ENCODE measurements at regions not wholly inside any gene's neighbourhood (a gene's known extent, or its start where the extent isn't known, plus 50 kb on each side); places are given as distances from the start of the nearest gene placed in this dataset.
"Not testable (repeated sequence)": the region's sequence is repeated elsewhere in the genome, so short reads cannot be mapped to it uniquely, and the experiment has no call there.

DNA sequence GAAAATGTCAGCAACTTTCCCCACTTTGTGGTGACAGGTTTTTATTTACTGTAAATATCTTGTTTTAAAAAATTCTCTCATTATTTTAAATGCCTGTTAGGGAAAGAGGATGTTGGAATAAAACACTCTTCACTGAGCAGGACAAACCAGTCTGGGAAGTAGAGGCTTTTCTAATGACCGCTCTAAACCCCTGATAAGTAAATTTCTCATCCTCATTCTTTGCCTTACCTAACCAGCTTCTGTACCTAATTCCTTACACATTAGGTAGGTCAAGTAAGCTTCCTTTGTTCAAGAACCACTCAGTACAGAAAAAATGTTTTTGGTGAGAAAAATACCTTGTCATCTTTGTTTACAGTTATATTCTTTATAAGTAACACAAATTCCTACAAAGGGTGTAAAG is 143.6 kb downstream of the GPR85 start:
- Histone ChIP-seq H3K4me3 (no peak overlapping the region), H3K36me3 (ENCODE audit: control insufficient read depth in 4 of 4, insufficient read depth in 4 of 4, low read length in 4 of 4) (no peaks in the 10 kb centered on the region), H3K27ac (ENCODE audit: low read depth in 1 of 2, low read length in 1 of 2) (no peak overlapping the region), H3K9me3 (ENCODE audit: control insufficient read depth in 4 of 4, insufficient read depth in 3 of 4, low read length in 3 of 4) (no peaks in the 10 kb centered on the region), H3K4me1 (ENCODE audit: control insufficient read depth in 5 of 5, insufficient read depth in 5 of 5, low read length in 5 of 5) (peaks cover 0 to 6% (median 4%) of the 10 kb centered on the region in 5 donors), H3K9ac (ENCODE audit: insufficient read depth in 1 of 2, low read length in 2 of 2) (no peak overlapping the region), H3K27me3 (ENCODE audit: control insufficient read depth in 3 of 3, insufficient read depth in 3 of 3, low read length in 2 of 3) (peaks cover 0 to 5% (median 0%) of the 10 kb centered on the region in 3 donors)
- WGBS, 2 donors: 76 to 89% methylated on average over 1 of the region's 1 CpG
- TF ChIP-seq, protein P1, sequence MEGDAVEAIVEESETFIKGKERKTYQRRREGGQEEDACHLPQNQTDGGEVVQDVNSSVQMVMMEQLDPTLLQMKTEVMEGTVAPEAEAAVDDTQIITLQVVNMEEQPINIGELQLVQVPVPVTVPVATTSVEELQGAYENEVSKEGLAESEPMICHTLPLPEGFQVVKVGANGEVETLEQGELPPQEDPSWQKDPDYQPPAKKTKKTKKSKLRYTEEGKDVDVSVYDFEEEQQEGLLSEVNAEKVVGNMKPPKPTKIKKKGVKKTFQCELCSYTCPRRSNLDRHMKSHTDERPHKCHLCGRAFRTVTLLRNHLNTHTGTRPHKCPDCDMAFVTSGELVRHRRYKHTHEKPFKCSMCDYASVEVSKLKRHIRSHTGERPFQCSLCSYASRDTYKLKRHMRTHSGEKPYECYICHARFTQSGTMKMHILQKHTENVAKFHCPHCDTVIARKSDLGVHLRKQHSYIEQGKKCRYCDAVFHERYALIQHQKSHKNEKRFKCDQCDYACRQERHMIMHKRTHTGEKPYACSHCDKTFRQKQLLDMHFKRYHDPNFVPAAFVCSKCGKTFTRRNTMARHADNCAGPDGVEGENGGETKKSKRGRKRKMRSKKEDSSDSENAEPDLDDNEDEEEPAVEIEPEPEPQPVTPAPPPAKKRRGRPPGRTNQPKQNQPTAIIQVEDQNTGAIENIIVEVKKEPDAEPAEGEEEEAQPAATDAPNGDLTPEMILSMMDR (IDR thresholded peaks at IDR 0.05; ENCODE audit: control extremely low read depth, extremely low read depth): no peak
- DNase-seq (peak in 2 of 3 donors; percentile 29 to 64), ATAC-seq (ENCODE audit: insufficient read depth, low FRiP score) (no peak)

DNA sequence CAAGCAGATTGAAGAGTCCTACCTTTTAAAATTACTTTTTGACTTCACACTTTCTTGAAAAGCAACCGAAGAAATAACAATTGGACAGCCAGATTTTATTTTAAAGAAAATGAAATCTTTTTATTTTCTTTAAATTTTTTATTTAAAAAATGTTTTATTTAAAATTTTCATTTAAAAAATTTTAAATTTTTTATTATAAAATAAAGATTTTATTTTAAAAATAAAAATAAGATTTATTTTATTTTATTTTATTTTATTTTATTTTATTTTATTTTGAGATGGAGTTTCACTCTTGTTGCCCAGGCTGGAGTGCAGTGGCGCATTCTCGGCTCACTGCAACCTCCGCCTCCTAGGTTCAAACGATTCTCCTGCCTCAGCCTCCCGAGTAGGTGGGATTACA is 144.5 kb downstream of the GPR85 start:
- not testable (repeated sequence) for DNase-seq
- H3K4me1 ChIP-seq (ENCODE audit: control insufficient read depth in 5 of 5, insufficient read depth in 5 of 5, low read length in 5 of 5): peaks cover 0 to 13% (median 4%) of the 10 kb centered on the region in 5 donors

DNA sequence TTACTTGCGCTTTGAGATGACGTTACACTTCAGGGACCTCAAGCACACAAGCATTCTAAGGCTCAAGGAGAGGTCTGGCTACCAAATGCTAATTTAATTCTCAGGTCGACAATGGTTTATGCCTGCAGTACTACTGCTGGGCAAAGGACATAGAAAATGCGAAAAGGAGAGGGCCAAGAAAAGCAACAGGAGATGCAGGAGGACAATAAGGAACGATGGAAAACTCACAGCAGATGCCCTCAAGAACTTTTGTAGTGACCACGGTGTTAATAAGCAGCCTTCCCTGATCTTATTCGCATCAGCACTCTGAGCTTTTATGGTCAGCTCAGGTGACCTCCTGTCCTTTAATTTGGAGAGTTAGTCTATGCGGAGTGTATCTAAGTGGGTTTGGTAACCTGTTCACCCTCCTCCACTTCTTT is 146.3 kb downstream of the GPR85 start:
- Histone ChIP-seq H3K9me3 (ENCODE audit: control insufficient read depth in 4 of 4, insufficient read depth in 3 of 4, low read length in 3 of 4) (no peaks in the 10 kb centered on the region), H3K36me3 (ENCODE audit: control insufficient read depth in 4 of 4, insufficient read depth in 4 of 4, low read length in 4 of 4) (peaks cover 0 to 3% (median 0%) of the 10 kb centered on the region in 4 donors), H3K4me3 (peak overlapping the region; percentile 57), H3K27me3 (ENCODE audit: control insufficient read depth in 3 of 3, insufficient read depth in 3 of 3, low read length in 2 of 3) (no peaks in the 10 kb centered on the region), H3K4me1 (ENCODE audit: control insufficient read depth in 5 of 5, insufficient read depth in 5 of 5, low read length in 5 of 5) (peaks cover 0 to 15% (median 12%) of the 10 kb centered on the region in 5 donors), H3K27ac (ENCODE audit: low read depth in 1 of 2, low read length in 1 of 2) (peak overlapping the region; percentile 77 to 90), H3K9ac (ENCODE audit: insufficient read depth in 1 of 2, low read length in 2 of 2) (peak overlapping the region; percentile 52 to 97)
- DNase-seq: no peak
- ATAC-seq (ENCODE audit: insufficient read depth, low FRiP score): peak; percentile 21
- TF ChIP-seq, protein P1 (IDR thresholded peaks at IDR 0.05; ENCODE audit: control extremely low read depth, extremely low read depth): no peak
- 9 to 20% methylated on average over 8 of the region's 8 CpGs for WGBS, 2 donors

More for the DNA sequence above, 144.5 kb downstream of the GPR85 start:
- H3K9me3 ChIP-seq (ENCODE audit: control insufficient read depth in 4 of 4, insufficient read depth in 3 of 4, low read length in 3 of 4); H3K36me3 ChIP-seq (ENCODE audit: control insufficient read depth in 4 of 4, insufficient read depth in 4 of 4, low read length in 4 of 4); H3K4me3 ChIP-seq; ATAC-seq (ENCODE audit: insufficient read depth, low FRiP score); H3K27me3 ChIP-seq (ENCODE audit: control insufficient read depth in 3 of 3, insufficient read depth in 3 of 3, low read length in 2 of 3); H3K27ac ChIP-seq (ENCODE audit: low read depth in 1 of 2, low read length in 1 of 2); H3K9ac ChIP-seq (ENCODE audit: insufficient read depth in 1 of 2, low read length in 2 of 2): not testable (repeated sequence)
- WGBS, 2 donors: 88 to 93% methylated on average over 6 of the region's 6 CpGs

DNA sequence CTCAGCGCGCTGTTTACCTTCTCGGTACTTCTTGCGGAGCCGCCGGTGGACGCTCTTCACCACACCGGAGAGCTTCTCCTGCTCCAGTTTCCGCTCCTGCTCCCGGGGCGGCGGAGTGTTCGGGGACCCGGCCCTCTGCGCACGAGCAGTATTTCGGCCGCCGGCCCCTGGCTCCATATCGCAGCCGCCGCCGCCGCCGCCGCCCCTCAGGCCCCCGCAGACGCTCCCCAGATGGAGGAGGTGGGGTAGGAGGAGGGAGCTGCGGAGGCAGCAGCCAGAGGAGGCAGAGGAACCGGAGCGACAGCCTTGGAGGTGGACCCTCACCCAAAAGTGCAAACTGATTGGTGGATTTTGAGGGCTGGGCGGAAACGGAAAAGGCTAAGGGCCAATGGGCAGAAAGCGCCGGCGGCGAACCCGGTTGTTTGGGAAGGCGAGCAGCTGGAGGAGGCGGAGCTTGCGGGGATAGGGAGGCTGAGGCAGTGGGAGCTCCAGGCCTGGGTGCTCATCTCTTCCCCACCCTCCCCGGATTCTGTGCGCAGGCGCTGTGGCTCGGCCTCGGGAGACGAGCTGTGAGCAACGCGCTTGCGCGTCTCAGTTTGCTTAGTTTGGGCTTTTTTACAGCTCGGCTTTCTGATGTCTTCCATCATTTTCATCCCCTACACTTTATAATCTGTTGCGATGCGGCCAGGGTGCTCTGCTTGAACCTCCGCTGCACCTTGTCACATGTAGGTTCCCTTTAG is 146.9 kb downstream of the GPR85 start:
- H3K27ac ChIP-seq (ENCODE audit: low read depth in 1 of 2, low read length in 1 of 2): peak overlapping the region; percentile 77 to 90
- ATAC-seq (ENCODE audit: insufficient read depth, low FRiP score) (peak; percentile 98), DNase-seq (peak; percentile 100)
- H3K4me1 ChIP-seq (ENCODE audit: control insufficient read depth in 5 of 5, insufficient read depth in 5 of 5, low read length in 5 of 5): peaks cover 0 to 15% (median 12%) of the 10 kb centered on the region in 5 donors
- no peaks in the 10 kb centered on the region for H3K9me3 ChIP-seq (ENCODE audit: control insufficient read depth in 4 of 4, insufficient read depth in 3 of 4, low read length in 3 of 4)
- H3K4me3 ChIP-seq: peak overlapping the region; percentile 87
- no peaks in the 10 kb centered on the region for H3K27me3 ChIP-seq (ENCODE audit: control insufficient read depth in 3 of 3, insufficient read depth in 3 of 3, low read length in 2 of 3)
- H3K36me3 ChIP-seq (ENCODE audit: control insufficient read depth in 4 of 4, insufficient read depth in 4 of 4, low read length in 4 of 4): peaks cover 0 to 3% (median 0%) of the 10 kb centered on the region in 4 donors
- peak overlapping the region; percentile 59 to 97 for H3K9ac ChIP-seq (ENCODE audit: insufficient read depth in 1 of 2, low read length in 2 of 2)
- WGBS, 2 donors: 0 to 1% methylated on average over 53 to 55 of the region's 55 CpGs
- TF ChIP-seq, protein P1 (IDR thresholded peaks at IDR 0.05; ENCODE audit: control extremely low read depth, extremely low read depth): no peak
